ENCODE measurements at regions not wholly inside any gene's neighbourhood (a gene's known extent, or its start where the extent isn't known, plus 50 kb on each side); places are given as distances from the start of the nearest gene placed in this dataset.
"Not testable (repeated sequence)": the region's sequence is repeated elsewhere in the genome, so short reads cannot be mapped to it uniquely, and the experiment has no call there.

- no peak for DNase-seq
Observed at GRCh38 chr4:26252349-26253025, 68.3 kb upstream of the RBPJ start.

GRCh38 chr4:26253968-26254367 lies 66.8 kb upstream of the RBPJ start:
- DNase-seq = no peak

GRCh38 chr4:26255989-26256388 lies 64.8 kb upstream of the RBPJ start:
- no peak for DNase-seq

- DNase-seq = not testable (repeated sequence)
Observed at GRCh38 chr4:26257444-26257843, 63.4 kb upstream of the RBPJ start.

- DNase-seq = no peak
Observed at GRCh38 chr4:26257850-26258249, 63.0 kb upstream of the RBPJ start.

GRCh38 chr4:26260571-26260970 lies 60.2 kb upstream of the RBPJ start:
- no peak for DNase-seq

GRCh38 chr4:26261405-26261804 lies 59.4 kb upstream of the RBPJ start:
- DNase-seq = no peak

- no peak for DNase-seq
Observed at GRCh38 chr4:26263165-26263564, 57.6 kb upstream of the RBPJ start.

GRCh38 chr4:26264109-26264508 lies 56.7 kb upstream of the RBPJ start:
- DNase-seq = no peak

GRCh38 chr4:26267087-26267486 lies 53.7 kb upstream of the RBPJ start:
- no peak for DNase-seq

GRCh38 chr4:26268246-26268645 lies 52.6 kb upstream of the RBPJ start:
- no peak for DNase-seq

- DNase-seq = no peak
Observed at GRCh38 chr4:26269038-26269437, 51.8 kb upstream of the RBPJ start.
